ENCODE measurements at regions not wholly inside any gene's neighbourhood (a gene's known extent, or its start where the extent isn't known, plus 50 kb on each side); places are given as distances from the start of the nearest gene placed in this dataset.

GRCh38 chr2:121900391-121900790, 144.9 kb downstream of the TSN start:
- no peak for TF ChIP-seq ZNF561 (tag by site-specific recombination; IDR thresholded peaks at IDR 0.05; ENCODE audit: borderline replicate concordance)
- no peak for TF ChIP-seq BCL6B (tag by site-specific recombination; IDR thresholded peaks at IDR 0.05)
- TF ChIP-seq ZNF10 (tag by site-specific recombination; IDR thresholded peaks at IDR 0.05), result no peak
